ENCODE measurements at regions not wholly inside any gene's neighbourhood (a gene's known extent, or its start where the extent isn't known, plus 50 kb on each side); places are given as distances from the start of the nearest gene placed in this dataset.

GRCh38 chr14:58793131-58793740 is 155.5 kb downstream of the DACT1 start:
- no peak for DNase-seq (ENCODE audit: extremely low read depth, low read depth)

DNA sequence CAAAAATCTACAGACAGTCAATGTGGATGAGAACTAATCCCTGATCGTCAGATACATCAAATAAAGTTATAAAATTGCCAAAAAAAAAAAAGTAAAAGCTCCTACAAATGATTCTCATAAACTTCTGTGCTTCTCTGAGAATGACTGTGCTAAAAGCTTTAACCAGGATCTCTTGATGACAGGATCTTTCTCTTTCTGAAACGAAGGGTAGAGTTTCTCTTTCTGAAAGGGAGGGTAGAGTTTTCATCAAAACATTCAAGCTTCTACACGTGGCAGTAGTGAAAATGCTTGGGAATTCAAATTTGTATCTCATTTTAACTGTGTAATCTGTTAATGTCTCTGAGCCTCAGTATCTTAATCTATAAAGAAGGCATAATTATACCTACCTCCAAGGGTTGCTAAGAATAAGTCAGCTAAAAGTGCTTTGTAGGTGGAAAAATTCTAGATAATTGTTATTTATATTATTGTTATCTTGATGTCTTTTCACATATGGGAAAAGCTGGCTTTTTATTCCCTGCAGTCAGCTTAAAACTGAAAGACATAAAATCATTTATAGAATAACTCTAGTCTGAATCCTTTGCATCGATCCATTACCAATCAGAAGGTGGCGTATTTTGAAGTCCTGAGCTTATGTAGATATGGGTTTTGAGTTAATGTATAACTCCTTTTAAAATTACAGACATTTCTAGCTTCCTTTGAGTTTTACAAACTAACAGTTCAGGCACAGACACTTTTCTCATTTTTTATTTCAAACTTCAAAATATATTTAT is 157.4 kb downstream of the DACT1 start:
- DNase-seq (ENCODE audit: extremely low read depth, low read depth): no peak
- TF ChIP-seq CTCF (IDR thresholded peaks at IDR 0.05; ENCODE audit: low read depth, low read length): no peak

More at GRCh38 chr14:58793131-58793740, 155.5 kb downstream of the DACT1 start:
- no peak for TF ChIP-seq CTCF (IDR thresholded peaks at IDR 0.05; ENCODE audit: low read depth, low read length)

GRCh38 chr14:58796242-58797009 is 158.7 kb downstream of the DACT1 start:
- TF ChIP-seq CTCF (IDR thresholded peaks at IDR 0.05; ENCODE audit: low read depth, low read length): no peak
- no peak for DNase-seq (ENCODE audit: extremely low read depth, low read depth)

- TF ChIP-seq CTCF (IDR thresholded peaks at IDR 0.05; ENCODE audit: low read depth, low read length): no peak
- no peak for DNase-seq (ENCODE audit: extremely low read depth, low read depth)
Measured at GRCh38 chr14:58797010-58797429, 159.3 kb downstream of the DACT1 start.

DNA sequence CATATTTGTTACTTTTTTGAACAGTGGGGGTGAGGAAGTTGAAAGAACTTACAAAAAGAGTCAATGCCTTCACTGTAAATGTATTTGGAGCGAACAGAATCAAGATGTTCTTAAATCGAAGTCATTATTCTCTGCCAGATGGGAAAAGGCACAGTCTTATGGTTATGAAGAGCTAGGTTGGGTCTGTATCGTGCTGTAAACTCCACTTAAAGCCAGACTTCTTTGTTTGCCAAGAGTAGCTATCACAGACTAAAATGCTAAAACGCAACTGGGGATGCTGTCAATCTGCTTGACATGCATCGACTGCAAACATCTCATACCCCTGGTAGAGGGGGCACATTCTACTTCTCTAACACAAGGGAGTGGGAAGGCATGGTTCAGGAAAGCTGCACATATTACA is 160.4 kb downstream of the DACT1 start:
- TF ChIP-seq CTCF (IDR thresholded peaks at IDR 0.05; ENCODE audit: low read depth, low read length): no peak
- no peak for DNase-seq (ENCODE audit: extremely low read depth, low read depth)

GRCh38 chr14:58801086-58801485 is 163.3 kb downstream of the DACT1 start:
- DNase-seq (ENCODE audit: extremely low read depth, low read depth): no peak
- TF ChIP-seq CTCF (IDR thresholded peaks at IDR 0.05; ENCODE audit: low read depth, low read length): no peak

DNA sequence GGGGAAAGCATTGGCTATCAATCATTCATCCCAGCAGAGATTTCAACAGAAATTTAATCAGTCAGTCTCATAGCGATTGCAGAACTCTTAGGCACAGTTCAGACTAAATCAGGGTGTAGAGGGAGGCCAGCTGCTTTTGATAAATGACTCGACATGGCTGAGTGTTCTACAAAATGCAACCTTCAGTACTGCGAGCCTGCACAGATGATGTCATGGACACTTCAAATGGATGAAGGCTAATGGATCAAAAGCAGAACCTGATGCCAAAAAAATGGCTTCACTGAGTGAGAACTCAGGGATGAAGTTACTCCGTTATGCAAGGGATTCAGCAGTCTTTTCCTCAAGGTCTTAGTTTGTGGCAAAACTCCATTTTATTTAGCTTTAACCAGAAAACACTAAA is 167.3 kb downstream of the DACT1 start:
- peak; percentile 74 for DNase-seq (ENCODE audit: extremely low read depth, low read depth)
- no peak for TF ChIP-seq CTCF (IDR thresholded peaks at IDR 0.05; ENCODE audit: low read depth, low read length)
